ENCODE measurements at regions not wholly inside any gene's neighbourhood (a gene's known extent, or its start where the extent isn't known, plus 50 kb on each side); places are given as distances from the start of the nearest gene placed in this dataset.

DNA sequence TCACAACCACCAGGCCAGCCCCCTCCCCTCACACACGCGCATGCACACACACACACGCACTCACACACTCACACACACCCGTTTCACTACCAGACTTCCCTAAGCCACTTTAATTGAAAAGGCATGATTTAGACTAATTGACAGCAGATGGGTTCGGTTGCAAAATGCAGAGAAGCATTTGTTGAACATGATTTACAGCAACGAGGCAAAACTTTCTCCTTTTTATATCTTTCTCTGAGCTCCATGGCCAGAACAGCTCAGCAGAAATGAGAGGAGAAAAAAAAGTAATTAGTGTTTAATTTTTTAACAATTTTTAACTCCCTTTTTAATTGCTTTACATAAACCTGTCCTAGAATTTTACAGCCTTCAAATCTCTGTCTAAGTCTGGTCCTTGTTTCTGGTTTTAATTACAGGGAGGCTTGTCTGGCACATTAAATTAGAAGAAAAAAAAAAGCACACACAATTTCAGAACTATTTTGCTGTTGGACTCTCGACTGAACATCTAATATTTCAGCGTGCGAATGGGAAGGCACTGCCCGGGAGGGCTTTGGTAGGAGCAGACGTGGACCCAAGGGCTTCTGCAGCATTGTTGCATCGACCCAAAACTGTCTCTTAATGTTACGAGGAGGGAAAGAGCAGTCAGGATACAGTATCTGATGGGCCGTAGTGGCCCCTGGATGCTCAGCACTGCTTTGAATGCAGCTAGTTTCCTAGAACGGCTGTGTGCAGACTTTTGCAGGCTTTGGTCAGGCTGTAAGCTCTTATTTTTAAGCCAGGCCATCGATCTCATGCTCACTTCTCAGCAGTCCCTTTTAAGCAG lies 255.9 kb downstream of the SOX9 start:
- no peak for TF ChIP-seq POLR2A (IDR thresholded peaks at IDR 0.05)
- TF ChIP-seq, protein P1, sequence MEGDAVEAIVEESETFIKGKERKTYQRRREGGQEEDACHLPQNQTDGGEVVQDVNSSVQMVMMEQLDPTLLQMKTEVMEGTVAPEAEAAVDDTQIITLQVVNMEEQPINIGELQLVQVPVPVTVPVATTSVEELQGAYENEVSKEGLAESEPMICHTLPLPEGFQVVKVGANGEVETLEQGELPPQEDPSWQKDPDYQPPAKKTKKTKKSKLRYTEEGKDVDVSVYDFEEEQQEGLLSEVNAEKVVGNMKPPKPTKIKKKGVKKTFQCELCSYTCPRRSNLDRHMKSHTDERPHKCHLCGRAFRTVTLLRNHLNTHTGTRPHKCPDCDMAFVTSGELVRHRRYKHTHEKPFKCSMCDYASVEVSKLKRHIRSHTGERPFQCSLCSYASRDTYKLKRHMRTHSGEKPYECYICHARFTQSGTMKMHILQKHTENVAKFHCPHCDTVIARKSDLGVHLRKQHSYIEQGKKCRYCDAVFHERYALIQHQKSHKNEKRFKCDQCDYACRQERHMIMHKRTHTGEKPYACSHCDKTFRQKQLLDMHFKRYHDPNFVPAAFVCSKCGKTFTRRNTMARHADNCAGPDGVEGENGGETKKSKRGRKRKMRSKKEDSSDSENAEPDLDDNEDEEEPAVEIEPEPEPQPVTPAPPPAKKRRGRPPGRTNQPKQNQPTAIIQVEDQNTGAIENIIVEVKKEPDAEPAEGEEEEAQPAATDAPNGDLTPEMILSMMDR (IDR thresholded peaks at IDR 0.05): no peak

Measured in ovary (tissue), 3 donors.